NCI-H146 (cell line): ENCODE measurements at regions not wholly inside any gene's neighbourhood (a gene's known extent, or its start where the extent isn't known, plus 50 kb on each side); places are given as distances from the start of the nearest gene placed in this dataset.

Experiments
- DNase-seq: peaks from one replicate; lab custom pipeline; 2025; lab: John Stamatoyannopoulos, UW

DNA sequence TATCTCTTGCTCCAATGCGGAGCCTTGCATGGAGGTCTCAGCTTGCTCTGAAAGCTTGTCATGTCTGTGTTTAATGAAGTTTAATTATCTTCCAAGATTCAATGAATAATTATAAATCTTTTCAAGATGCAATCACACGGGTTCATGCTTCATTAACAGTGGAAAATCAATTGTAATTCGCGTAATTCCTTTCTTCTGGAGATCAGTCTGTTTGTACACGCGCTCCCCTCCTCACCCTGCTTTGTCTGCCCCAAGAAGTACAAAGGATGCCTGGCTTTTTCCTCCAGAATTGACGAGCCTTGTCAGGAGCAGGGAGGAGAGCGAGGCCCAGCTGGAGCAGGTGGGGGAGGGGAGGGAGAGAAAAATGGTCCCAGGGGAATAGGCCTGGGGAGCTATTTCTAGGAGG is 65.0 kb upstream of the DISP3 start:
- peak; percentile 15 for DNase-seq

DNA sequence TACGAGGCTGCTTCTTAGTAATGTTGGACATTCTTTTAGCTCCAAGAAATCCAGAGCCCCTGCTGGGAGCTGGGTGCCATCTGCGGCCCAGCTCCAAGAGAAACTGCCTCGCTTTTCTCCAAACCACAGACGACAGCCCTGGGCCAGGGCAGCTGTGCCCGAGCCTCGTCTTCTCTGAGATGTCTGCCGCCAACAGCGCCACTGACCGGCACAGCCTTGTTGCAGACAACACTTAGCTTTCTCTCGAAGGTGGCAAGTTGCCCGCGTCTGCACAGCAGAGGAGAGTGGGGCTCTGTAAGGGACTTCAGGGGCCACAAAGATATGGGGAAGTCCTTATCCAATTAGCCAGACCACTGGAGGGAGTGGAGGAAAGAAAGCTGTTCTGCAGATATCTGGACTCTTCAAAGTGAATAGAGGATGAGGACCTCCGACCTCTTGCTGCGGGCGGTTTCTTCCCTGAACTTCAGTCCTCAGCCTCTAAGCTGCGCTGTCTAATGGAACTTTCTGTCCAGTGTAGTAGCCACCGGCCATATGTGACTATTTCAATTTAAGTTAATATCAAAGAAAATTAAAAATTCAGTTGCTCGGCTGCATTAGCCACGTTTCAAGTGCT is 63.9 kb upstream of the DISP3 start:
- DNase-seq, result no peak

DNA sequence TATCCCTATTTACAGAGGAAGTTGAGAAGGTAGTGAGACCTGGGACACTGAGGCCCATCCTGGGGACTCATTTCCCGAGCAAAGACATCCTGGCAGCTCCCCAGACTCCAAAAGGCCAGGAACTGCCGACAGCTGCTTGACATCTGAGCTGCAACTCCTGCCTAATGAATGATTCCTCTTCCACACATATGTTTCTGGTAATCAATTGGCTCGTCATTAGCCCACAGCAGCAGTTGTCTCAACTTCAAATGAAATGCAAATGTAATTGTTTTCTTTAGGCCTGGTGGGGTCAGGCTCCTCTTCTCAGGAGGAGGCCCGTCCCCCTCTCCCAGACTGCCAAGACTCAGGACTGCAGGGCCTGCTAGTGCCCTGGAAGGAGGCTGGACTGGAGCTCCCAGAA is 61.8 kb upstream of the DISP3 start:
- DNase-seq, result no peak

DNA sequence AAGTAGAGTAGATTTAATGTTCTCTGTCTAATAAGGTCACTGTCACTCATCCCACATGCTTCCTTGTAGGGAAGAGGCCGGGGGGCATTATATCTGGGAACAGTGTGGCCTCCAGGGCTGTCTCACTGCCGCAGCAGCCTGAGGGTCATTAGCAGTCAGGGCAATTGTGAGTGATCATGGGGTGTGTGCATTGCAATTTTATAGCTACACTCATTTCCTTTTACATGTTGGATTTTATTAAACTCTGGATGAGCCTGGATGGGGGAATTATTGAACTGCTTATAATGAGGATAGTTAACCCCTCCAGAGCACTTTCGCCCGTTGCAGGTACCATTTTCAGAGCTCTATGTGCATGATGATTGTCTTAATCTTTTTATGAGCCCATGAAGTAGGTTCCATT is 60.9 kb upstream of the DISP3 start:
- DNase-seq, result peak; percentile 6

DNA sequence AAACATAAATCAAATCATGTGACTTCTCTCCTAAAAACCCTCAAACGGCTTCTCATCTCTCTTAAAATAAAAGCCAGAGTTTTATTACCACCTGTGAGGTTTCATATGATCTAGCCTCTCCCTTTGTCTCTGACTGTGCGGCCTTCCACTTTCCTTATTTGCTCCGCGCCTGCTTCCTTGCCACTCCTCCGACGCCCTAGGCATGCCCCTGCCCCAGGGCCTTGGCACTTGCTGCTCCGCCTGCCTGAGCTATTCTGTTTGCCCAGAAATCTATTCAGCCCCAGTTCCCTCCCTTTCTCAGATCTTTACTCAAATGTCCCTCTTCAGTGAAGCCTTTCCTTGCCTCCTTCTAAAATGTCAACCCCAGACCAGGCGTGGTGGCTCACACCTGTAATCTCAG is 57.5 kb upstream of the DISP3 start:
- no peak for DNase-seq

DNA sequence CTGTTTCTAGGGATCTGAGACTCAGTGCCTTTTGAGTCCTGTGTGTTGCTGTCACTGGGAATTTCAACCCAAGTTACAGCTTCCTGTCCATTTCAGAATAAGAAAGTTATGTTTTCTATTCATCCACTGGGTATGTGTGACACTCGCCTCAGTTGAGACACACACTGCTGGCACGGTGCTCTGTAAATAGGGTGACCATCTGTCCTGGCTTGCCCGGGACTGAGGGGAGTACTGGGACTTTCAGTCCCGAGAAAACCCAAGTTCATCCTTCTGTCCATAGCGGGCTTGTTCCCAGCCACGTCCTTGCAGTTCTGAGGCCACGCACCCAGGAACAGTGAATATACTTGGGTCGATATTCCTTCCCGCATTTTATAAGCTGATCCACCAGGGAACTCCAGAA is 56.3 kb upstream of the DISP3 start:
- no peak for DNase-seq

DNA sequence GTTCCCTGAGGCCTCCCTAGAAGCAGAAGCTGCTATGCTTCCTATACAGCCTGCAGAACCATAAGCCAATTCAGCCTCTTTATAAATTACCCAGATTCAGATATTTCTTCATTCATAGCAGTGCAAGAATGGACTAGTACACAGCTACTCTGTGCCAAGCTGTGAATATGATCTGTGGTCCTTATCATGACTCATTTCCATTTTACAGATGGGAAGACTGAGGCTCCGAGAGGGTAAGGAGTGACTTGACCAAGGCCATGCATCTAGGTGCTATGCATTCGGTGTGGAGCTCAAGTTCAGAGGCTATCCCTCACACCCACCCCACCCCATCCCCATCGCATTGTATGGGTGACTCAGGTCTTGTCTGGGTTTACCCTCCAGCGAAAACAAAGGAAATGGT is 52.3 kb upstream of the DISP3 start:
- DNase-seq, result no peak

DNA sequence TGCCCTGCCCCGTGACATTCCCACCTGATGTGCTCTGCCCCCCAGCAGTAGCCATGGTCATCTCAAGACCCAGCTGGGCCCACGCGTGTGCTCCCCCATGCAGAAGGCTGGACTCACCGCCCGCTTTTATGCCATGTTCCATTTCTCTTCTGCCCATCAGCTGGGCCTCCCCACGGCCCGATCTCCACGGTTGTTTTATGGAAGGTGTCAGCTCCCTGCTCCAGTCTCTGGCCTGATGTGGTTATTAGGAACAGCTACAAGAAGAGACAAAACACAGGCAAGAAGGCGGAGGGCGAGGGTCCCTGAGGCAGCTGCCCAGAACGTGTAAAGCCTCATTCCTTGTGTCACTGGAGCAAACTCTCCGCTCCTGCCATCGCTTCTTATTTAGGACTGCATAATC is 50.2 kb upstream of the DISP3 start:
- no peak for DNase-seq
